Uterus (tissue), 2 donors: ENCODE measurements at regions not wholly inside any gene's neighbourhood (a gene's known extent, or its start where the extent isn't known, plus 50 kb on each side); places are given as distances from the start of the nearest gene placed in this dataset.

Experiments used
- POLR2A ChIP-seq, 2 donors: fragments of 450-650 bp; IDR thresholded peaks; one replicate each; pipeline ENCODE4 v1.6.1; 2016; ENCODE audit warnings: antibody characterized with exemption in 2 of 2, mild to moderate bottlenecking in 1 of 2, moderate library complexity in 1 of 2
- TF ChIP-seq, protein P1 (sequence below), 4 experiments: fragments of 200-600 bp in 2 of 4; fragments of 450-650 bp in 2 of 4; sonication (generic) in 2 of 4; IDR thresholded peaks; one replicate each; pipeline ENCODE4 v1.5.1; 2016 to 2019; ENCODE audit warnings: antibody characterized with exemption in 4 of 4, mild to moderate bottlenecking in 2 of 4, moderate library complexity in 1 of 4

DNA sequence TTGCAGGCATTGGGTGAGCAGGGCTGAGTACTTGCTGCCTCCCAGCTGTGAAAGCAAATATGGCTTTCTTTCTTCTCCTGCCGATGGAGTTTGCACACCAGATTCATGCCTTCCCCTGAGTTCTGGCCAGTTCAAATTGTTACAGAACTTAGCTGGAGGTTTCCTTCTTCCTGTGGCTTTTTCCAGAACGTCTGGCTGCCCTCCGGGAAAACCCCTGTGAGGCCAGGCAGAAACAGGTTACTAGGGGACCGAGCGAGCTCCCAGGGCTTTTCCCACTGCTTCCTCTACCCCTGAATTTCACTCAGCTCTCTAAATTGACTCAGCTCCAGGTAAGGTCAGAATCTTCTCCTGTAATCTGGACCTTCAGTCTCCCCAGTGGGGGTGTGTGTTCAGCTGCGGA, 482.4 kb downstream of the C4orf33 start:
- TF ChIP-seq, protein P1, sequence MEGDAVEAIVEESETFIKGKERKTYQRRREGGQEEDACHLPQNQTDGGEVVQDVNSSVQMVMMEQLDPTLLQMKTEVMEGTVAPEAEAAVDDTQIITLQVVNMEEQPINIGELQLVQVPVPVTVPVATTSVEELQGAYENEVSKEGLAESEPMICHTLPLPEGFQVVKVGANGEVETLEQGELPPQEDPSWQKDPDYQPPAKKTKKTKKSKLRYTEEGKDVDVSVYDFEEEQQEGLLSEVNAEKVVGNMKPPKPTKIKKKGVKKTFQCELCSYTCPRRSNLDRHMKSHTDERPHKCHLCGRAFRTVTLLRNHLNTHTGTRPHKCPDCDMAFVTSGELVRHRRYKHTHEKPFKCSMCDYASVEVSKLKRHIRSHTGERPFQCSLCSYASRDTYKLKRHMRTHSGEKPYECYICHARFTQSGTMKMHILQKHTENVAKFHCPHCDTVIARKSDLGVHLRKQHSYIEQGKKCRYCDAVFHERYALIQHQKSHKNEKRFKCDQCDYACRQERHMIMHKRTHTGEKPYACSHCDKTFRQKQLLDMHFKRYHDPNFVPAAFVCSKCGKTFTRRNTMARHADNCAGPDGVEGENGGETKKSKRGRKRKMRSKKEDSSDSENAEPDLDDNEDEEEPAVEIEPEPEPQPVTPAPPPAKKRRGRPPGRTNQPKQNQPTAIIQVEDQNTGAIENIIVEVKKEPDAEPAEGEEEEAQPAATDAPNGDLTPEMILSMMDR (IDR thresholded peaks at IDR 0.05), result no peak
- TF ChIP-seq POLR2A (IDR thresholded peaks at IDR 0.05), result no peak
